Upper lobe of right lung (tissue), 1 donor: ENCODE measurements at regions not wholly inside any gene's neighbourhood (a gene's known extent, or its start where the extent isn't known, plus 50 kb on each side); places are given as distances from the start of the nearest gene placed in this dataset.

Experiments used
- ATAC-seq: fragments of 200-7000 bp; cut with Tn5 transposase; one replicate; pipeline ENCODE4 v1.9.1; 2020; ENCODE audit warnings: mild to moderate bottlenecking, moderate library complexity
- DNase-seq: peaks from one replicate; pipeline ENCODE4 v3.0.0-alpha.2; 2020
- H3K27ac ChIP-seq: fragments of 200-600 bp; one replicate; pipeline ENCODE4 v1.8.0; 2022
- H3K27me3 ChIP-seq: fragments of 200-600 bp; one replicate; pipeline ENCODE4 v1.8.0; 2022; ENCODE audit warnings: mild to moderate bottlenecking
- H3K36me3 ChIP-seq: fragments of 200-600 bp; one replicate; pipeline ENCODE4 v1.8.0; 2022
- H3K4me1 ChIP-seq: fragments of 200-600 bp; one replicate; pipeline ENCODE4 v1.8.0; 2022
- H3K4me3 ChIP-seq: fragments of 200-600 bp; one replicate; pipeline ENCODE4 v1.8.0; 2022; ENCODE audit warnings: mild to moderate bottlenecking
- H3K9me3 ChIP-seq: fragments of 200-600 bp; one replicate; pipeline ENCODE4 v1.8.0; 2022
- intact Hi-C: fragments of 100-400 bp; cut with DNase I; formaldehyde crosslinking; loops from one replicate; pipeline ENCODE4 v1.11.0; 2022
- TF ChIP-seq, protein P1 (sequence below): fragments of 200-600 bp; IDR thresholded peaks from one replicate; pipeline ENCODE4 v1.8.0; 2022; ENCODE audit warnings: antibody characterized with exemption
- donor health status: DM: no; HTN: yes; CAD: no; lungs with severe emphysema.

DNA sequence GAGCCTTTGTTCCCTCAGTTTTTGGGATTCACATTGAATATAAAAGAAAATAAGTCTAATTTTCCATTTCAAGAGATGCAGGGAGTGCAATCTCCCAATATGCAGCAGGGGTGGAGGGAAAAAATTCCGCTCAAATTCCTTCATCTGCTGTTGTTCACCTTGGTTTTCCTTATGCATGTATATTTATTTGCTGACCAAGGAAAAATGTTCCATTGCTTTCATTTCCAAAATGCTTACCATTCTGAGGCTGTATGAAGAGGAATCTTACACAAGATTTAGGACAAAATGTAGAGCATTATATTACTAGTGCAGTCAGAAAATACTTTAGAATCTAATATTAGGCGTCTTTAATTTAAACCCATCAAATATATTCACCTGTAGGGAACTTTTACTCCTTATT is 863.9 kb downstream of the EPHA3 start:
- no peak overlapping the region for H3K27ac ChIP-seq
- ATAC-seq (no peak), DNase-seq (no peak)
- no peaks in the 10 kb centered on the region for H3K4me1 ChIP-seq
- no peaks in the 10 kb centered on the region for H3K36me3 ChIP-seq
- intact Hi-C loops, result no loop called here
- H3K4me3 ChIP-seq, result no peak overlapping the region
- no peaks in the 10 kb centered on the region for H3K9me3 ChIP-seq
- no peaks in the 10 kb centered on the region for H3K27me3 ChIP-seq
- TF ChIP-seq, protein P1, sequence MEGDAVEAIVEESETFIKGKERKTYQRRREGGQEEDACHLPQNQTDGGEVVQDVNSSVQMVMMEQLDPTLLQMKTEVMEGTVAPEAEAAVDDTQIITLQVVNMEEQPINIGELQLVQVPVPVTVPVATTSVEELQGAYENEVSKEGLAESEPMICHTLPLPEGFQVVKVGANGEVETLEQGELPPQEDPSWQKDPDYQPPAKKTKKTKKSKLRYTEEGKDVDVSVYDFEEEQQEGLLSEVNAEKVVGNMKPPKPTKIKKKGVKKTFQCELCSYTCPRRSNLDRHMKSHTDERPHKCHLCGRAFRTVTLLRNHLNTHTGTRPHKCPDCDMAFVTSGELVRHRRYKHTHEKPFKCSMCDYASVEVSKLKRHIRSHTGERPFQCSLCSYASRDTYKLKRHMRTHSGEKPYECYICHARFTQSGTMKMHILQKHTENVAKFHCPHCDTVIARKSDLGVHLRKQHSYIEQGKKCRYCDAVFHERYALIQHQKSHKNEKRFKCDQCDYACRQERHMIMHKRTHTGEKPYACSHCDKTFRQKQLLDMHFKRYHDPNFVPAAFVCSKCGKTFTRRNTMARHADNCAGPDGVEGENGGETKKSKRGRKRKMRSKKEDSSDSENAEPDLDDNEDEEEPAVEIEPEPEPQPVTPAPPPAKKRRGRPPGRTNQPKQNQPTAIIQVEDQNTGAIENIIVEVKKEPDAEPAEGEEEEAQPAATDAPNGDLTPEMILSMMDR, result no peak

DNA sequence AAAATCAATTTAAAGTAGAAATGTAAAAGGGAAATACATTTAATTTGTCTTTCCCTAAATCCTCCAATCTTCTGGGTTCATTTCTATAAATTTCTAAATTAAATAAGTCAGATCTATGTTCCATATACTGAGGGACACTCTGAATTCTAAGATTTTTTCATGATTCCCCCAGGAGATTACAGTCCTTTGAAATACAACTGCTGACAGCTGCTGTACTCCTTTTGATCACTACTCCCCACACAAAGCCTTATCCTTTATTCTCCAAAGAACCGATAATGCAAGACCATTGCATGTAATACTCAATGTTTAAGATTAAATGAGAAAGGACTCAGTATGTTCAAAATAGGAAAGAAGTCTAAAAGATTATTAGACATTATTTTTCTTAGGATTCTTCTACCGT is 865.7 kb downstream of the EPHA3 start:
- H3K36me3 ChIP-seq, result no peaks in the 10 kb centered on the region
- H3K4me1 ChIP-seq, result no peaks in the 10 kb centered on the region
- no peak overlapping the region for H3K27ac ChIP-seq
- no peak overlapping the region for H3K4me3 ChIP-seq
- no peaks in the 10 kb centered on the region for H3K9me3 ChIP-seq
- no peaks in the 10 kb centered on the region for H3K27me3 ChIP-seq
- intact Hi-C loops, result no loop called here
- ATAC-seq (no peak), DNase-seq (no peak)
- TF ChIP-seq, protein P1, result no peak

DNA sequence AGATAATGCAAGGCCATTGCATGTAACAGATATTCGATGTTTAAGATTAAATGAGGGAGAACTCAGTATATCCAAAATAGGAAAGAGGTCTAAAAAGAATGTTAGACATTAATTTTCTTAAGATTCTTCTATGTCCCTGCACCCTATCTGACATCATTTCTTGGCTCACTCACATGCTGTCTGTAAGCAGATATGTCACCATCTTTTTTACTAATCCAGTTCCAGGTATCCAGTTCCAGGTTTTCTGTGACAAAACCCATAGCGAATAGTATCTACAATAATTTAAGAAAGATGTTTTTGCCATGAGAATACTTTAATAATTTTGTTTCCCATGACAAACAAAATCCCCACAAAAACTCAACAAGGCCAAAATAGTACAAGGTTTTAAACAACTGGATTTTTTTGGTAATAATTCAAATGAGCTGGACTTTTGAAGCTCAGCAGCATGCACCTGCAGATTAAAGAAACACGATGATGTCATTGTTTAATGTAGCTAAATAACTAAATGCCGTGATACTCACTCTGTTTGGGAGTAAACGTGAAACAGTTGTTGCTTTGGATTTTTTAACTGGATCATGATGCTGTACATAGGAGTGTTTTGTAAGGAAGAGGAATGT is 867.6 kb downstream of the EPHA3 start:
- H3K4me3 ChIP-seq, result no peak overlapping the region
- H3K27ac ChIP-seq, result no peak overlapping the region
- H3K36me3 ChIP-seq, result no peaks in the 10 kb centered on the region
- TF ChIP-seq, protein P1, result no peak
- H3K27me3 ChIP-seq, result no peaks in the 10 kb centered on the region
- no peaks in the 10 kb centered on the region for H3K9me3 ChIP-seq
- DNase-seq (no peak), ATAC-seq (no peak)
- intact Hi-C loops, result no loop called here
- no peaks in the 10 kb centered on the region for H3K4me1 ChIP-seq

DNA sequence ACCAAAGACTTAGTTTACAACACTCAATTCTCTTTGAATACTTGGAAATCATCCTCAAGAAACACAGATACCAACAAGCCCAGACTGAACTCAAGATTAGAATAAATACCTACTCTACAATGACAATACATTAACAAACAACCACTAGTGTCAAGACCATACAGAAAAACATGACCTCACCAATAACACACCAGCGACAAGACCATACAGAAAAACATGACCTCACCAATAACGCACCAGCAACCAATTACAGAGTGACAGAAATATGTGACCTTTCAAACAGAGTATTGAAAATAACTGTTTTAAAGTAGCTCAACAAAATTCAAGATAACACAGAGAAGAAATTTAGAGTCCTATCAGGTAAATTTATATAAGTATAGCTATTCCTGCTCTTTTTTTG is 876.0 kb downstream of the EPHA3 start:
- TF ChIP-seq, protein P1, result no peak
- Histone ChIP-seq H3K4me3 (no peak overlapping the region), H3K4me1 (no peaks in the 10 kb centered on the region), H3K36me3 (no peaks in the 10 kb centered on the region), H3K9me3 (no peaks in the 10 kb centered on the region), H3K27me3 (no peaks in the 10 kb centered on the region), H3K27ac (no peak overlapping the region)
- intact Hi-C loops, result no loop called here
- DNase-seq (no peak), ATAC-seq (no peak)

DNA sequence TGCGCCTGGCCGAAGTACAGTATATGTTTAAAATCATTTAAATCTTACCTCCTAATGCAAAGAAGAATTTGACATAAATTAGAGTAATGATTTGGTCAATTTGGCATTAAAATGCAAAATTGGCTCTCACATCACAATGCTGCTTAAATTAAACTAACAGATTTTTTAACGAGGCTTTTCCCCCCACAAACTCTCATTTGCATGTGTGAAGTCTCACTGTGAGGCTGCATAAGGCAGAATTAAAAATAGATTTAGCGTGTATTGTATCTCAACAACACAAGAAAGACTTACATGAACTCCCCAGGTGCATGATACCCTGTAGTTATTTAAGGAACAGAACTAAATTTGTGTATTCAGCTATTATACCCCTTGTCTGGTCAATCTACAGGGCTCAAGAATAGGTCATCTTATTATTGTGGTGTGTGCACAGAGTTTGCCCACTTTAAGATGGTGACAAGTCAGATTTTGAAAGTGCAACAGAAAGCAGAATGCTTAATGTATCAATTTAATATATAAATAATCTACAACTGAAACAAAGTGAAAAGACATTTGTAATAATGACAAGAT is 897.9 kb downstream of the EPHA3 start:
- Histone ChIP-seq H3K27ac (no peak overlapping the region), H3K27me3 (no peaks in the 10 kb centered on the region), H3K9me3 (no peaks in the 10 kb centered on the region), H3K36me3 (no peaks in the 10 kb centered on the region), H3K4me1 (peaks cover 12% of the 10 kb centered on the region), H3K4me3 (no peak overlapping the region)
- DNase-seq (no peak), ATAC-seq (no peak)
- intact Hi-C loops, result no loop called here
- TF ChIP-seq, protein P1, result no peak
